ENCODE measurements at regions not wholly inside any gene's neighbourhood (a gene's known extent, or its start where the extent isn't known, plus 50 kb on each side); places are given as distances from the start of the nearest gene placed in this dataset.

DNA sequence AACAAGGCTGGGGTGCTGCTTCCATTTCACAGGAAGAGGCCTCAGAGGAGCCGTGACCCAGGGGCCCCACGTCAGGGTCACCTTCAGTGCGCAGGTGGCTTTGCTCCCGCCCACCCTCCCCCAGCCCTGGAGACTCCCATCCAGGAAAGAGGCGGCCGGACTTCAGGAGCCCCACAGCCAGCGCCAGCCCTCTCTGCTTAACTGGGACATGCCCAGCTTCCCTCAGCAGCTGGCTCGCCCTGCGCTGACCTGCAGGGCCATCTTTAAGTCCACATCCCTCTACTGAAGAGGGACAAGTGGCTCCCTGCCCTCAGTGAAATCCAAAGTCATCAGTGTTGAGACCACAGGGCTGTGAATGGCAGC, 141.9 kb upstream of the PPP2R2D start:
- 55 to 66% methylated on average over 6 to 9 of the region's 9 CpGs for WGBS, 2 donors
- H3K27me3 ChIP-seq: no peaks in the 10 kb centered on the region
- H3K4me1 ChIP-seq: no peaks in the 10 kb centered on the region
- no peak for DNase-seq
- TF ChIP-seq, protein P1, sequence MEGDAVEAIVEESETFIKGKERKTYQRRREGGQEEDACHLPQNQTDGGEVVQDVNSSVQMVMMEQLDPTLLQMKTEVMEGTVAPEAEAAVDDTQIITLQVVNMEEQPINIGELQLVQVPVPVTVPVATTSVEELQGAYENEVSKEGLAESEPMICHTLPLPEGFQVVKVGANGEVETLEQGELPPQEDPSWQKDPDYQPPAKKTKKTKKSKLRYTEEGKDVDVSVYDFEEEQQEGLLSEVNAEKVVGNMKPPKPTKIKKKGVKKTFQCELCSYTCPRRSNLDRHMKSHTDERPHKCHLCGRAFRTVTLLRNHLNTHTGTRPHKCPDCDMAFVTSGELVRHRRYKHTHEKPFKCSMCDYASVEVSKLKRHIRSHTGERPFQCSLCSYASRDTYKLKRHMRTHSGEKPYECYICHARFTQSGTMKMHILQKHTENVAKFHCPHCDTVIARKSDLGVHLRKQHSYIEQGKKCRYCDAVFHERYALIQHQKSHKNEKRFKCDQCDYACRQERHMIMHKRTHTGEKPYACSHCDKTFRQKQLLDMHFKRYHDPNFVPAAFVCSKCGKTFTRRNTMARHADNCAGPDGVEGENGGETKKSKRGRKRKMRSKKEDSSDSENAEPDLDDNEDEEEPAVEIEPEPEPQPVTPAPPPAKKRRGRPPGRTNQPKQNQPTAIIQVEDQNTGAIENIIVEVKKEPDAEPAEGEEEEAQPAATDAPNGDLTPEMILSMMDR (IDR thresholded peaks at IDR 0.05): no peak
- no peak for TF ChIP-seq POLR2A (IDR thresholded peaks at IDR 0.05)
- no peaks in the 10 kb centered on the region for H3K9me3 ChIP-seq
- no peak overlapping the region for H3K27ac ChIP-seq
- no peaks in the 10 kb centered on the region for H3K36me3 ChIP-seq
- intact Hi-C loops (cut with DNase I): no loop called here
- no peak overlapping the region for H3K4me3 ChIP-seq (replicated peaks in 1 of 3)

DNA sequence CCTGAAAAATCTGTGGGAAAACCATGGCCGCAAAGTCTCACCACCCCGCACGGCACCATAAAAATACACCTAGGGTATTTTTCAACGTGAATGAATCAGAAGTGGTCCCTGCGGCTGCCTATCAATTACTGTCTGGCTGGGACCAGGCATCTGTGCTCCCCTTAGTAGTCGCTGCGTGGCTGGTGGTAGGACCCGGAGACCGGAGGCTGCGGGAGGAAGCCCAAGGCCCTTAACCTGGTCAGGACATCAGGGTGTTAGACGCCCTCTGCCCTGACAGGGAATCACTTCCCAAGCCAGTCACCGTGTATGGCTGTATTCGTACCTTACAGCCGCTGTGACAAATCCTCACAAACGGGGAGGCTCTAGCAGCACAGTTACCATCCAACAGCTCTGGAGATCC, 141.5 kb upstream of the PPP2R2D start:
- 91 to 98% methylated on average over 14 to 15 of the region's 15 CpGs for WGBS, 2 donors
- H3K36me3 ChIP-seq: no peaks in the 10 kb centered on the region
- H3K4me3 ChIP-seq (replicated peaks in 1 of 3): no peak overlapping the region
- H3K4me1 ChIP-seq: no peaks in the 10 kb centered on the region
- H3K9me3 ChIP-seq: no peaks in the 10 kb centered on the region
- no peaks in the 10 kb centered on the region for H3K27me3 ChIP-seq
- no peak for TF ChIP-seq POLR2A (IDR thresholded peaks at IDR 0.05)
- TF ChIP-seq, protein P1 (IDR thresholded peaks at IDR 0.05): no peak
- no peak for DNase-seq
- H3K27ac ChIP-seq: no peak overlapping the region
- intact Hi-C loops (cut with DNase I): no loop called here

DNA sequence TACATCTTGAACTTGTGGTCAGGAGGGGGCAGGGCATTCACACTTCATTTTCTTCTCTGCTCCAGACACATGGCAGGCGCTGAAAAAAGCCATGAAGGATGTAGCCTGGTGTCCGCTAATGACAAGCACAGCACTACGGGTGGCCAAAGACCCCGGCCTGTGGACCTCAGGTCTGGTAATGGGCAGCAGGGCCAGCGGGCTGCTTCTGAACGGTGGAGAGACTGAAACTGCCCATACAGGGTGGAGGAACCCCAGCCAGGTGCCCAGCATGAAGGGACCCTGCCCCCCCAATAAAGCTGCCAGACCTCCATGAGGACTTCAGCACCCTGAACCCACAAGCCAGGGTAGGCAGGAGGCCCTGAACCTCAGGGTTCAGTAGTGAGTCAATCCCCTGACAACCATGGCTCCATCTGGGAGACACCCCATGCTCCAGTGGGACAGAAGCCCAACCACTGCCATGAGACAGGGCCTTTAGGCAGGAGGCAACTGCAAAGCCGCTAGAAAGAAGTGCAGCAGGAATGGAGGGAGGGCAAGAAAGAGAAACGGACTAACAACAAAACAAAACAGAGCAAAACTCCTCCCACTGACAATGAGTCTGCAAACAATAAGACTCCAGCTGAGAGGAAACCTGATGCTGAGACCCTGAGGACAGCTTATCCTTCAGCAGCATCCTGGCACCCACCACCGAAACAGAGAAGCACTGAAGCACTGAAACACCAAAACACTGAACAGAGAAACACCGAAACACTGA, 140.2 kb upstream of the PPP2R2D start:
- TF ChIP-seq POLR2A (IDR thresholded peaks at IDR 0.05): no peak
- TF ChIP-seq, protein P1 (IDR thresholded peaks at IDR 0.05): no peak
- no peaks in the 10 kb centered on the region for H3K4me1 ChIP-seq
- 85 to 86% methylated on average over 8 to 10 of the region's 10 CpGs for WGBS, 2 donors
- no peaks in the 10 kb centered on the region for H3K9me3 ChIP-seq
- H3K27me3 ChIP-seq: no peaks in the 10 kb centered on the region
- DNase-seq: no peak
- no peak overlapping the region for H3K4me3 ChIP-seq (replicated peaks in 1 of 3)
- intact Hi-C loops (cut with DNase I): no loop called here
- H3K27ac ChIP-seq: no peak overlapping the region
- H3K36me3 ChIP-seq: no peaks in the 10 kb centered on the region

DNA sequence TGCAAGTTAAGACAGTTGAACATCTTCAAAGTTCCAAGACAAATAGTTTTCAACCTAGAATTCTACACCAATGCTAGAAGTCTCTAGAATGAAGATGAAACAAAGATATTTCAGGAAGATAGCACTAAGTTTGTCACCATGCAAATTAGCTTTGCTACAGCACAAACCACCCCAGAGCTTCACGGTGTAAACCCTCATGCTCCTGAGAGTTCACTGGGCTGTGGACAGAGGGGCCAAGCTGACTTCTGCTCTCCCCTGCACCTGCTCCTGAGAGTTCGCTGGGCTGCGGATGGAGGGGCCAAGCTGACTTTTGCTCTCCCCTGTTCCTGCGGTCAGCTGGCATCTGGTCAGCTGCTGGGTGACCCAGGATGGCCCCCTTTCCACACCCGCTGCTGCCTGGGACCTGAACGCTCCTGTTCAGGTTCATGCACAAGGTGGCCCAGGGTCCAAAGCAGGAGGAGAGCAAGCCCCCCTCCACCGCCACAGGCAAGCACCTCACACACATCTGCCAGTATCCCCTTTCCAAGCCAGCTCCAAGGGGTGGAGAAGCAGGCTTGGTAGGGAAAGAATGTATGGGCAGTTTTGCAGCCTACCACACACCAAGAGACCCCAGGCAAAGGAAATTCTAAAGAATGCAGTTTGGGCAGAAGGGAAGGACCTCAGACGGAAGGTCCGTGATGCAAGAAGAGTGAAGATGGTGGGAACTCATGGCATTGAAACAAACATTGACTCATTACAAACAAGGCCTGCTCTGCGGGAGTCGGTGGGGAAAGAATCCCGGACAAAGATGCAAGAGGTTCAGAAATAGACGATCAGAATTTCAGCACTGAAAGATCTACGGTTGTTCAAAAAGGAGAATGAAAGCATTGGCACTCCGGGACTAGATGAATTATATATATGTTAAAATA, 137.8 kb upstream of the PPP2R2D start:
- 55 to 61% methylated on average over 13 to 14 of the region's 15 CpGs for WGBS, 2 donors
- intact Hi-C loops (cut with DNase I): no loop called here
- Histone ChIP-seq H3K9me3 (no peaks in the 10 kb centered on the region), H3K4me3 (replicated peaks in 1 of 3) (no peak overlapping the region), H3K36me3 (no peaks in the 10 kb centered on the region), H3K4me1 (no peaks in the 10 kb centered on the region), H3K27ac (no peak overlapping the region), H3K27me3 (no peaks in the 10 kb centered on the region)
- TF ChIP-seq POLR2A (IDR thresholded peaks at IDR 0.05): no peak
- TF ChIP-seq, protein P1 (IDR thresholded peaks at IDR 0.05): no peak
- DNase-seq: no peak

DNA sequence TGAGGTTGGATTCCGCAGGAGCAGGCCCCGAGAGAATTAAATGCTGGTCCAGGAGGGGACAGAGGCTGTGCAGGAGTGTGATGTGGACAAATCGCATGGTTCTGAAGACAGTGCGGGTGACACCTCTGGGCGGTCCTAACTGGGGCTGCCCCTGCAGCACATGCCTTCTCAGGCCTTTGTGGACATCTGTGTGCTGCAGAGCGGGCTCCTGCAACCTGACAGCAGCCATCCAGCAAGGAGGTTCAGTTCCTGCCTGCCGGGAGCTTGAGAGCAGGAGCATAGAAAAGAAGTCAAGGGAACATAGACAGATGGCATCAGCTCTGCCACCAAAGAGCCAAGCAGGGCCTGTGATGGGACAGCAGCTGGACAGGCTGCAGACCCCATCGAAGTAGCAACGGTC, 135.9 kb upstream of the PPP2R2D start:
- no peak for TF ChIP-seq POLR2A (IDR thresholded peaks at IDR 0.05)
- TF ChIP-seq, protein P1 (IDR thresholded peaks at IDR 0.05): no peak
- WGBS, 2 donors: 80 to 87% methylated on average over 9 of the region's 9 CpGs
- H3K27ac ChIP-seq: no peak overlapping the region
- no peak overlapping the region for H3K4me3 ChIP-seq (replicated peaks in 1 of 3)
- H3K27me3 ChIP-seq: no peaks in the 10 kb centered on the region
- DNase-seq: no peak
- H3K9me3 ChIP-seq: no peaks in the 10 kb centered on the region
- H3K36me3 ChIP-seq: no peaks in the 10 kb centered on the region
- H3K4me1 ChIP-seq: no peaks in the 10 kb centered on the region
- intact Hi-C loops (cut with DNase I): no loop called here

Measured in thyroid gland (tissue), 4 donors.